Coronary artery (tissue), 2 donors: ENCODE measurements at regions not wholly inside any gene's neighbourhood (a gene's known extent, or its start where the extent isn't known, plus 50 kb on each side); places are given as distances from the start of the nearest gene placed in this dataset.

Experiments used
- DNase-seq: peaks from one replicate; pipeline ENCODE4 v3.0.0-alpha.2; 2017; ENCODE audit warnings: low spot score
- H3K27ac ChIP-seq, 2 donors: fragments of 200-600 bp; sonication (generic); one replicate each; pipeline ENCODE4 v1.5.1; 2016 to 2019
- H3K4me3 ChIP-seq: fragments of 200-600 bp; sonication (generic); 2 replicates; pipeline ENCODE4 v1.5.1; 2016; ENCODE audit warnings: mild to moderate bottlenecking, moderate library complexity
- CTCF ChIP-seq: fragments of 200-600 bp; sonication (generic); IDR thresholded peaks from one replicate; pipeline ENCODE4 v1.5.1; 2019; ENCODE audit warnings: antibody characterized with exemption

- H3K27ac ChIP-seq, result no peak overlapping the region
- TF ChIP-seq CTCF, result no peak
- H3K4me3 ChIP-seq, result no peak overlapping the region
- no peak for DNase-seq
Measured at GRCh38 chr2:172153156-172153555, 50.5 kb upstream of the DLX2 start.

- DNase-seq, result no peak
- TF ChIP-seq CTCF, result no peak
- Histone ChIP-seq H3K27ac (no peak overlapping the region), H3K4me3 (no peak overlapping the region)
Measured at GRCh38 chr2:172153757-172154156, 51.1 kb upstream of the DLX2 start.

GRCh38 chr2:172155752-172156151, 53.1 kb upstream of the DLX2 start:
- Histone ChIP-seq H3K4me3 (no peak overlapping the region), H3K27ac (no peak overlapping the region)
- DNase-seq, result no peak
- no peak for TF ChIP-seq CTCF

- H3K27ac ChIP-seq, result no peak overlapping the region
- no peak overlapping the region for H3K4me3 ChIP-seq
- no peak for DNase-seq
- TF ChIP-seq CTCF, result no peak
Measured at GRCh38 chr2:172160839-172161238, 58.1 kb upstream of the DLX2 start.

GRCh38 chr2:172162225-172162733, 59.6 kb upstream of the DLX2 start:
- no peak for DNase-seq
- TF ChIP-seq CTCF, result no peak
- Histone ChIP-seq H3K4me3 (no peak overlapping the region), H3K27ac (no peak overlapping the region)

GRCh38 chr2:172162739-172163336, 60.1 kb upstream of the DLX2 start:
- DNase-seq, result no peak
- no peak overlapping the region for H3K27ac ChIP-seq
- H3K4me3 ChIP-seq, result no peak overlapping the region
- TF ChIP-seq CTCF, result no peak

DNA sequence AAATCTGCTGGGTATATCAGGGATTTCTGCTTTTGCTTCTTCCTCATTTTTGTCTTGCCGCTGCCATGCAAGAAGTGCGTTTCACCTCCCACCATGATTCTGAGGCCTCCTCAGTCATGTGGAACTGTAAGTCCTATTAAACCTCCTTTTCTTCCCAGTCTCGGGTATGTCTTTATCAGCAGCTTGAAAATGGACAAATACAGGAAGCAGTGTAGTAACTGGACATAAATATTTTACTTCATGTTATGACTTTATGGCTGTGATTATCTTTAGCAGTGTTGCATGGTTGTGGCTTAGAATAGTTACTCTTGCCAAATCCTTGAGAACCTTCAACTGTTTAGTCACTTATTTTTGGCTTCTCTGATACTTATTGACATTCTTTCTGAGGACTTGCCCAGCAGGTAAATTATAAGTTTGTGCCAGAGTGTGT, 66.2 kb upstream of the DLX2 start:
- no peak overlapping the region for H3K4me3 ChIP-seq
- H3K27ac ChIP-seq, result no peak overlapping the region
- no peak for TF ChIP-seq CTCF
- DNase-seq, result no peak
